Amygdala (tissue), 56 donors: ENCODE measurements at regions not wholly inside any gene's neighbourhood (a gene's known extent, or its start where the extent isn't known, plus 50 kb on each side); places are given as distances from the start of the nearest gene placed in this dataset.

Source experiments
- DNase-seq, 56 donors: peaks; one replicate each; lab custom pipeline; 2025; lab: John Stamatoyannopoulos, UW

- DNase-seq: no peak
Measured at GRCh38 chr20:48469026-48469425, 358.8 kb downstream of the PREX1 start.

- DNase-seq: no peak
Measured at GRCh38 chr20:48468571-48468970, 359.2 kb downstream of the PREX1 start.

- no peak for DNase-seq
Measured at GRCh38 chr20:48467622-48468021, 360.2 kb downstream of the PREX1 start.

GRCh38 chr20:48465271-48465670, 362.5 kb downstream of the PREX1 start:
- DNase-seq: no peak

- no peak for DNase-seq
Measured at GRCh38 chr20:48463916-48464315, 363.9 kb downstream of the PREX1 start.

GRCh38 chr20:48463096-48463720, 364.6 kb downstream of the PREX1 start:
- no peak for DNase-seq

GRCh38 chr20:48461735-48462119, 366.1 kb downstream of the PREX1 start:
- no peak for DNase-seq

- DNase-seq: no peak
Measured at GRCh38 chr20:48461091-48461734, 366.6 kb downstream of the PREX1 start.

- no peak for DNase-seq
Measured at GRCh38 chr20:48460681-48461080, 367.1 kb downstream of the PREX1 start.

GRCh38 chr20:48459722-48460395, 367.9 kb downstream of the PREX1 start:
- DNase-seq: no peak

GRCh38 chr20:48458601-48459385, 369.0 kb downstream of the PREX1 start:
- no peak for DNase-seq

GRCh38 chr20:48458003-48458377, 369.8 kb downstream of the PREX1 start:
- DNase-seq: no peak

GRCh38 chr20:48457193-48458002, 370.4 kb downstream of the PREX1 start:
- peak in 9 of 56 donors; percentile 5 to 21 (median 11) for DNase-seq

GRCh38 chr20:48456366-48457192, 371.2 kb downstream of the PREX1 start:
- DNase-seq: peak in 1 of 56 donors; percentile 9

- DNase-seq: peak in 12 of 56 donors; percentile 2 to 40 (median 12)
Measured at GRCh38 chr20:48455651-48456365, 372.0 kb downstream of the PREX1 start.

GRCh38 chr20:48454671-48455490, 372.9 kb downstream of the PREX1 start:
- DNase-seq: no peak

- DNase-seq: no peak
Measured at GRCh38 chr20:48453477-48454093, 374.2 kb downstream of the PREX1 start.
